Retinal pigment epithelial cell (primary cell): ENCODE measurements at regions not wholly inside any gene's neighbourhood (a gene's known extent, or its start where the extent isn't known, plus 50 kb on each side); places are given as distances from the start of the nearest gene placed in this dataset.

Experiments used
- DNase-seq: peaks from one replicate; pipeline ENCODE4 v3.0.0-alpha.2; 2010; ENCODE audit warnings: low read depth
- H3K4me3 ChIP-seq: 2 replicates; pipeline ENCODE4 v1.5.1; 2011; ENCODE audit warnings: mild to moderate bottlenecking, low read length, control low read depth, moderate library complexity
- TF ChIP-seq, protein P1 (sequence below): conservative IDR thresholded peaks from 2 replicates; pipeline ENCODE4 v1.5.1; 2011; ENCODE audit warnings: low read depth, low read length, control low read depth, inconsistent platforms

DNA sequence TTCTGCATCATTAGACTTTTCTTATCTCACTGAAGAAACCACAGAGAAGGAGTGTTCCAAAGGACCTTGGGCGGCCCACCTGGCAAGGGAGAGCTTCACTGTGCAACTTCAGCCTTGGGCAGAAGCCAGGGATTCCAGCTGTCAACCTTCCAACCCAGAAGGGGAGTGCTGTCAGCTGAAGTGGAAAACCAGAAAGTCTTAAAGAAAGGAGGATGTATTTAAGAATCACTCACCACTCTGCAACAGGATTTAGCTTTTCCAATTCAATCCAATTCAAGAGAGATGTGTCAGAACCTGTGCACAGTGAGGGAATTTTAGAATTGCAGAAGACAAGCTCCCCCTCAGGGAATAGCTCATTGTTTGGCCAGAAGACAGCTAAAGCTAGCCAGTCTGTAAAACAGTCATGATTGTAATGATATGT lies 553.7 kb downstream of the CD83 start:
- TF ChIP-seq, protein P1, sequence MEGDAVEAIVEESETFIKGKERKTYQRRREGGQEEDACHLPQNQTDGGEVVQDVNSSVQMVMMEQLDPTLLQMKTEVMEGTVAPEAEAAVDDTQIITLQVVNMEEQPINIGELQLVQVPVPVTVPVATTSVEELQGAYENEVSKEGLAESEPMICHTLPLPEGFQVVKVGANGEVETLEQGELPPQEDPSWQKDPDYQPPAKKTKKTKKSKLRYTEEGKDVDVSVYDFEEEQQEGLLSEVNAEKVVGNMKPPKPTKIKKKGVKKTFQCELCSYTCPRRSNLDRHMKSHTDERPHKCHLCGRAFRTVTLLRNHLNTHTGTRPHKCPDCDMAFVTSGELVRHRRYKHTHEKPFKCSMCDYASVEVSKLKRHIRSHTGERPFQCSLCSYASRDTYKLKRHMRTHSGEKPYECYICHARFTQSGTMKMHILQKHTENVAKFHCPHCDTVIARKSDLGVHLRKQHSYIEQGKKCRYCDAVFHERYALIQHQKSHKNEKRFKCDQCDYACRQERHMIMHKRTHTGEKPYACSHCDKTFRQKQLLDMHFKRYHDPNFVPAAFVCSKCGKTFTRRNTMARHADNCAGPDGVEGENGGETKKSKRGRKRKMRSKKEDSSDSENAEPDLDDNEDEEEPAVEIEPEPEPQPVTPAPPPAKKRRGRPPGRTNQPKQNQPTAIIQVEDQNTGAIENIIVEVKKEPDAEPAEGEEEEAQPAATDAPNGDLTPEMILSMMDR, result no peak
- H3K4me3 ChIP-seq, result no peak overlapping the region
- DNase-seq, result no peak

DNA sequence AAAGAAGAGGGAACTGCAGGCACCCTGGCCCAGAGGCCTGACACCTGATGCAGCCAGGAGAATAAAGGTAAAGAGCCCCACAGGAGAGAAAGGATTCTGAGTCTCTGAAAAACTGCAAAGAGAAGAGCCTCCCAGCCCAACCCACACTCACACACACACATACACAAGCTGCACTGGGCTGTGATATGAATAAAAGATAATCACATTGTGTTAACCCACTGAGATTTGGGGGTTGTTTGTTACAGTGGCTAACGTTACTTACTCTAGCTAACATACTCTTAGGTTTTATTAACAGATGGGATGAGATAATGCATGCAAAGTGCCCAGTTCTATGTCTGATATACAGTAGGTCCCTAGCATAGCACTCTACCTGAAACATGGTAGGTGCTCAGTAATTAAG lies 554.4 kb downstream of the CD83 start:
- no peak for DNase-seq
- no peak overlapping the region for H3K4me3 ChIP-seq
- TF ChIP-seq, protein P1, result no peak

GRCh38 chr6:14673201-14673600 lies 555.6 kb downstream of the CD83 start:
- no peak for DNase-seq
- TF ChIP-seq, protein P1, result no peak

DNA sequence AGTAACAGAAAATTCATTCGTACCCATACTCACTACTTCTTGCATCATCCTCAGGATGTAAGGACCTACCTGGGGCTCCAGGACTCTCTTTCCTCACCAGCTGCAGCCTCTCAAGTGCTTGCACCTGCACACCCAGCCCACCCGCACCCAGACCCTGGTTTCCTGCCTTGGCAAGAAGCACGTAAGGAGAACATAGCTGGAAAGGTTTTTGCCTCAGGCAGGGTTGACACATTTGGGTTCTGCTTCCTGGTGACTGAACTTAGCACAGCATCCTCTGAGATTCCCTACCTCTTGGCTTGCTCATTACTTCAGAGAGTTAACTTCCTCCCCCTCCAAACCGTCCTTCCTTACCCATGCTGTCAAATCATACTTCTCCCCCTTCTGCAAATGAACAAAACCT lies 556.9 kb downstream of the CD83 start:
- H3K4me3 ChIP-seq, result no peak overlapping the region
- no peak for DNase-seq
- TF ChIP-seq, protein P1, result no peak

More at GRCh38 chr6:14673201-14673600, 555.6 kb downstream of the CD83 start:
- no peak overlapping the region for H3K4me3 ChIP-seq

GRCh38 chr6:14674867-14675648 lies 557.5 kb downstream of the CD83 start:
- H3K4me3 ChIP-seq, result no peak overlapping the region
- TF ChIP-seq, protein P1, result no peak

DNA sequence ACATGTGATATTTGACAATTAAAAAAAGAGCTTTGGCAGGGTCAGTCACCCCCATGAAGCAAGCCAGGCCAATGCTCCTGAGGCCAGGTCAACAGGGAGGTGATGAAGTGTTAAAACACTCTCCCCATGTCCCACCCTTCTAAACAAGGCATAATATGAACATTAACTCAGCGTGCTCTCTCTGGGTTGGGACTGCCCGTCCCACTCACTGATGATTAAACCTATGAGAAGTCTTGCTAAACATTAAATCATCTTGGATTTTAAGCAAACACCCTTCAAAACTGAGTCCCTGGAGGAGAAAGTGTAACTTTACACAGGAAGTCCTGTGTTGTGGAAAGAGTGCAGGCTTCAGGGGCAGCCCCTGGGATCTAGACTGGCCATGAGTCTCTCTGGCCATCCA lies 558.5 kb downstream of the CD83 start:
- TF ChIP-seq, protein P1, result no peak
- H3K4me3 ChIP-seq, result no peak overlapping the region
- no peak for DNase-seq

More at GRCh38 chr6:14674867-14675648, 557.5 kb downstream of the CD83 start:
- DNase-seq, result no peak

GRCh38 chr6:14676977-14677781 lies 559.6 kb downstream of the CD83 start:
- no peak overlapping the region for H3K4me3 ChIP-seq
- no peak for DNase-seq
- TF ChIP-seq, protein P1, result no peak
